H1 (cell line): ENCODE measurements at regions not wholly inside any gene's neighbourhood (a gene's known extent, or its start where the extent isn't known, plus 50 kb on each side); places are given as distances from the start of the nearest gene placed in this dataset.

Experiments
- CTCF ChIA-PET: fragments of 300-600 bp; sonication (Branson Sonifier 250); formaldehyde crosslinking; loops from one replicate; lab custom pipeline; 2021; ENCODE audit not compliant: partially characterized antibody; lab: Charles Lee
- POLR2A ChIA-PET: fragments of 300-600 bp; sonication (Branson Sonifier 250); formaldehyde crosslinking; loops from one replicate; lab custom pipeline; 2021; ENCODE audit warnings: inconsistent platforms; ENCODE audit not compliant: partially characterized antibody; lab: Charles Lee
- DNase-seq, 2 experiments: peaks; one replicate each; pipeline versions ENCODE4 v3.0.0 to v3.0.0-alpha.2; 2010 to 2022; ENCODE audit warnings: low spot score in 2 of 2, low read depth in 1 of 2, mixed read lengths in 1 of 2
- FAIRE-seq: peaks from 2 replicates; lab custom pipeline; 2011; peaks lifted over from hg19 to GRCh38; lab: Jason Lieb, UNC
- H2AFZ ChIP-seq: 2 replicates; pipeline ENCODE4 v1.8.1; 2012; ENCODE audit warnings: low read length, inconsistent platforms
- H2AK5ac ChIP-seq: 2 replicates; pipeline ENCODE4 v1.6.1; 2013; ENCODE audit warnings: low read depth, low read length
- H2BK120ac ChIP-seq: replicated peaks from 2 replicates; pipeline ENCODE3; 2013; ENCODE audit warnings: low read depth, low read length, inconsistent platforms
- H2BK12ac ChIP-seq: 2 replicates; pipeline ENCODE4 v1.6.1; 2013; ENCODE audit warnings: low read depth, low read length
- H2BK15ac ChIP-seq: 2 replicates; pipeline ENCODE4 v1.6.1; 2013; ENCODE audit warnings: low read length
- H2BK20ac ChIP-seq: 2 replicates; pipeline ENCODE4 v1.6.1; 2013; ENCODE audit warnings: low read length
- H2BK5ac ChIP-seq: 2 replicates; pipeline ENCODE4 v1.6.1; 2013; ENCODE audit warnings: low read depth, low read length
- H3K14ac ChIP-seq: 2 replicates; pipeline ENCODE4 v1.6.1; 2013; ENCODE audit warnings: inconsistent platforms; ENCODE audit not compliant: insufficient read length
- H3K18ac ChIP-seq: 2 replicates; pipeline ENCODE4 v1.6.1; 2013; ENCODE audit warnings: low read length; ENCODE audit errors: extremely low read depth
- H3K23ac ChIP-seq: 2 replicates; pipeline ENCODE4 v1.6.1; 2013; ENCODE audit warnings: inconsistent platforms; ENCODE audit not compliant: insufficient read length
- H3K23me2 ChIP-seq: 2 replicates; pipeline ENCODE4 v1.6.1; 2013; ENCODE audit warnings: low read depth, low read length
- H3K27ac ChIP-seq: 2 replicates; pipeline ENCODE4 v1.6.1; 2011; ENCODE audit warnings: low read depth, low read length, inconsistent platforms
- H3K27me3 ChIP-seq, 4 experiments: replicated peaks in 1 of 4; 1 replicate in 1 of 4; 2 replicates in 3 of 4; pipeline versions ENCODE4 v1.6.1 to v1.8.1; 2011 to 2013; ENCODE audit warnings: low read length in 3 of 4, mild to moderate bottlenecking in 3 of 4, inconsistent platforms in 2 of 4, mixed read lengths in 2 of 4, moderate library complexity in 1 of 4; ENCODE audit not compliant: control insufficient read depth in 3 of 4, insufficient read depth in 3 of 4; ENCODE audit errors: extremely low read depth in 1 of 4
- H3K36me3 ChIP-seq, 4 experiments: 2 replicates each; pipeline versions ENCODE4 v1.6.1 to v1.8.1; 2011 to 2013; ENCODE audit warnings: mild to moderate bottlenecking in 4 of 4, low read length in 3 of 4, moderate library complexity in 2 of 4, control low read depth in 1 of 4, inconsistent platforms in 1 of 4; ENCODE audit not compliant: insufficient read depth in 4 of 4, control insufficient read depth in 2 of 4
- H3K4ac ChIP-seq: replicated peaks from 2 replicates; pipeline ENCODE3; 2013; ENCODE audit warnings: low read length, low read depth, mixed read lengths, inconsistent platforms; ENCODE audit not compliant: insufficient read length
- H3K4me1 ChIP-seq, 4 experiments: replicated peaks in 1 of 4; 1 replicate in 1 of 4; 2 replicates in 3 of 4; pipeline versions ENCODE4 v1.6.1 to v1.8.1; 2011 to 2013; ENCODE audit warnings: low read length in 3 of 4, inconsistent platforms in 2 of 4, mixed read lengths in 1 of 4; ENCODE audit not compliant: insufficient read depth in 4 of 4, control insufficient read depth in 3 of 4
- H3K4me2 ChIP-seq, 2 experiments: 2 replicates each; pipeline versions ENCODE4 v1.6.1 to v1.8.1; 2011 to 2013; ENCODE audit warnings: low read depth in 2 of 2, low read length in 2 of 2, control low read depth in 1 of 2, inconsistent platforms in 1 of 2, mild to moderate bottlenecking in 1 of 2; ENCODE audit not compliant: insufficient read depth in 1 of 2
- H3K4me3 ChIP-seq, 4 experiments: fragments of 200-600, 300-600 bp in 1 of 4; sonication (generic), shearing (Covaris generic), sonication (Bioruptor Twin) in 1 of 4; 2 replicates each; pipeline versions ENCODE4 v1.5.1 to v1.8.1; 2011 to 2016; ENCODE audit warnings: low read length in 4 of 4, low read depth in 3 of 4, control low read depth in 2 of 4, inconsistent platforms in 2 of 4, mild to moderate bottlenecking in 2 of 4, mixed read lengths in 1 of 4, moderate library complexity in 1 of 4; ENCODE audit not compliant: insufficient read depth in 2 of 4; ENCODE audit errors: extremely low read depth in 1 of 4
- H3K56ac ChIP-seq: replicated peaks from 2 replicates; pipeline ENCODE3; 2013; ENCODE audit warnings: low read depth, mild to moderate bottlenecking, mixed read lengths, low read length, inconsistent platforms; ENCODE audit not compliant: insufficient read length
- H3K79me1 ChIP-seq: 2 replicates; pipeline ENCODE4 v1.6.1; 2013; ENCODE audit warnings: low read depth, low read length, control low read depth
- H3K79me2 ChIP-seq, 2 experiments: 2 replicates each; pipeline versions ENCODE4 v1.6.1 to v1.8.1; 2012 to 2013; ENCODE audit warnings: low read length in 2 of 2, mild to moderate bottlenecking in 2 of 2, inconsistent platforms in 1 of 2; ENCODE audit not compliant: insufficient read depth in 2 of 2, control insufficient read depth in 1 of 2
- H3K9ac ChIP-seq, 4 experiments: replicated peaks in 1 of 4; 1 replicate in 1 of 4; 2 replicates in 3 of 4; pipeline versions ENCODE4 v1.6.1 to v1.8.1; 2011 to 2013; ENCODE audit warnings: low read depth in 3 of 4, low read length in 3 of 4, control low read depth in 2 of 4, mild to moderate bottlenecking in 2 of 4, moderate library complexity in 2 of 4, inconsistent platforms in 1 of 4; ENCODE audit errors: extremely low read depth in 1 of 4
- H3K9me3 ChIP-seq, 2 experiments: 2 replicates each; pipeline versions ENCODE4 v1.6.1 to v1.8.1; 2012 to 2013; ENCODE audit warnings: mild to moderate bottlenecking in 2 of 2, moderate library complexity in 2 of 2, control low read depth in 1 of 2, inconsistent platforms in 1 of 2, low read depth in 1 of 2, low read length in 1 of 2, mixed read lengths in 1 of 2; ENCODE audit not compliant: insufficient read depth in 2 of 2
- H4K20me1 ChIP-seq, 2 experiments: replicated peaks in 1 of 2; 2 replicates each; pipeline versions ENCODE3 to v1.8.1; 2011 to 2013; ENCODE audit warnings: inconsistent platforms in 2 of 2, low read length in 2 of 2, mild to moderate bottlenecking in 1 of 2; ENCODE audit not compliant: insufficient read depth in 2 of 2, control insufficient read depth in 1 of 2
- H4K5ac ChIP-seq: 2 replicates; pipeline ENCODE4 v1.6.1; 2013; ENCODE audit warnings: low read length, low read depth, mixed read lengths, inconsistent platforms; ENCODE audit not compliant: insufficient read length
- H4K8ac ChIP-seq: 2 replicates; pipeline ENCODE4 v1.8.0; 2013; ENCODE audit warnings: mild to moderate bottlenecking, moderate library complexity, low read length, inconsistent platforms; ENCODE audit not compliant: insufficient read depth; ENCODE audit errors: extremely low read depth
- H4K91ac ChIP-seq: replicated peaks from 2 replicates; pipeline ENCODE3; 2013; ENCODE audit warnings: low read length, mixed read lengths, inconsistent platforms; ENCODE audit not compliant: insufficient read length
- BRCA1 ChIP-seq: IDR thresholded peaks from 2 replicates; pipeline ENCODE4 v1.6.1; 2012; ENCODE audit warnings: low read depth, low read length, improper control_type of control experiment
- CBX5 ChIP-seq: fragments of 300-800, 300-1000 bp; sonication (generic); IDR thresholded peaks from 2 replicates; pipeline ENCODE4 v1.7.1; 2016; ENCODE audit warnings: antibody characterized with exemption, low read length, low read depth
- CEBPB ChIP-seq: IDR thresholded peaks from 2 replicates; pipeline ENCODE4 v1.6.1; 2012; ENCODE audit warnings: low read depth, low read length
- CHD1 ChIP-seq: IDR thresholded peaks from 2 replicates; pipeline ENCODE4 v1.6.1; 2012; ENCODE audit warnings: low read depth, low read length, improper control_type of control experiment
- CHD2 ChIP-seq: IDR thresholded peaks from 2 replicates; pipeline ENCODE4 v1.6.1; 2012; ENCODE audit warnings: low read length, improper control_type of control experiment
- CREB1 ChIP-seq: IDR thresholded peaks from 2 replicates; pipeline ENCODE4 v1.6.1; 2012; ENCODE audit warnings: inconsistent platforms
- EZH2 ChIP-seq: fragments of 200-600 bp; sonication (generic); IDR thresholded peaks from 2 replicates; pipeline ENCODE4 v1.7.1; 2012; ENCODE audit warnings: low read depth, mild to moderate bottlenecking, moderate library complexity, low read length, inconsistent platforms; ENCODE audit not compliant: severe bottlenecking
- JUND ChIP-seq: IDR thresholded peaks from 2 replicates; pipeline ENCODE4 v1.6.1; 2011; ENCODE audit warnings: mild to moderate bottlenecking, improper control_type of control experiment, low read length
- KDM4A ChIP-seq: IDR thresholded peaks from one replicate; pipeline ENCODE4 v1.7.1; 2012; ENCODE audit warnings: low read depth, mild to moderate bottlenecking, moderate library complexity, low read length, inconsistent platforms; ENCODE audit not compliant: severe bottlenecking
- KDM5A ChIP-seq: fragments of 200-600 bp; IDR thresholded peaks from 2 replicates; pipeline ENCODE4 v1.7.1; 2012; ENCODE audit warnings: mild to moderate bottlenecking, low read length, inconsistent platforms, mixed read lengths
- RFX5 ChIP-seq: IDR thresholded peaks from 2 replicates; pipeline ENCODE4 v1.6.1; 2011; ENCODE audit warnings: low read depth, low read length, improper control_type of control experiment, borderline replicate concordance
- TCF12 ChIP-seq: IDR thresholded peaks from 2 replicates; pipeline ENCODE4 v1.6.1; 2011; ENCODE audit warnings: low read depth, mild to moderate bottlenecking, low read length
- TF ChIP-seq, protein P1 (sequence below), 3 experiments: IDR thresholded peaks; 1 replicate in 2 of 3; 2 replicates in 1 of 3; pipeline versions ENCODE4 v1.5.1 to v1.6.1; 2011; ENCODE audit warnings: low read length in 3 of 3, mild to moderate bottlenecking in 3 of 3, inconsistent platforms in 2 of 3, low read depth in 1 of 3, moderate library complexity in 1 of 3; ENCODE audit not compliant: insufficient read depth in 1 of 3; ENCODE audit errors: control extremely low read depth in 1 of 3
- TF ChIP-seq, protein P2 (sequence below): IDR thresholded peaks from 2 replicates; pipeline ENCODE4 v1.6.1; 2011; ENCODE audit warnings: low read depth, mild to moderate bottlenecking, low read length; ENCODE audit not compliant: insufficient read depth

DNA sequence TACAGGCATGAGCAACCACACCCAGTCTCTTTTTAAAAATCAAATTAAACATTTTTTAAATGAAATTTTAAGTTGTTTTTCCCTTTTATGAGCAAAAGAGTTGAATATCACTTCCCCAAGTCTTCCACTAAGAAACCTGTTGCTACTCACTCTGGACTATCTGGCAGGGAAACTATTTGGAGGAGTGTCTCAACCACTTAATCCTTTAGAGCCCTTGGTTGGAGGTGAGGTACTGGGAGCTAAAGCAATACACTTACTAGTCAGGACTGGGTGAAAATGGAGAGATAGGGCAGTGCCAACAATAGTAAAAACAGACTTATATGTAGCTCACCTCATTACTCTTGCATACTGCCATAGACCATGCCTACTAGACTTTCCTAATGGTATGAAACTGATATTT, 135.5 kb downstream of the RND3 start:
- no peak overlapping the region for H3K56ac ChIP-seq
- no peak overlapping the region for H3K27ac ChIP-seq
- H2BK20ac ChIP-seq = no peak overlapping the region
- no peaks in the 10 kb centered on the region for H3K23me2 ChIP-seq
- no peak overlapping the region for H3K18ac ChIP-seq
- no peaks in the 10 kb centered on the region for H3K36me3 ChIP-seq
- H3K27me3 ChIP-seq = no peaks in the 10 kb centered on the region
- POLR2A ChIA-PET = no interaction called here
- no peak overlapping the region for H2BK15ac ChIP-seq
- no peak overlapping the region for H3K9ac ChIP-seq
- H3K9me3 ChIP-seq = no peaks in the 10 kb centered on the region
- no peaks in the 10 kb centered on the region for H4K20me1 ChIP-seq
- peaks cover 0 to 5% (median 0%) of the 10 kb centered on the region in 4 experiments; a peak in 1 of 7 replicates for H3K4me1 ChIP-seq
- no peak overlapping the region for H2AFZ ChIP-seq
- no peak overlapping the region for H2BK12ac ChIP-seq
- H4K91ac ChIP-seq = no peak overlapping the region
- H2BK120ac ChIP-seq = no peak overlapping the region
- no peaks in the 10 kb centered on the region for H3K79me1 ChIP-seq
- H3K4ac ChIP-seq = no peak overlapping the region
- no peak overlapping the region for H4K5ac ChIP-seq
- FAIRE-seq (no peak), DNase-seq (no peak)
- no peak overlapping the region for H3K23ac ChIP-seq
- CTCF ChIA-PET = interaction anchor here (0.6 kb wide), 1 partner anchor 32 kb away, joined by 3 read pairs; no protein-coding TSS in a partner anchor
- H3K4me3 ChIP-seq = no peak overlapping the region
- H4K8ac ChIP-seq = no peak overlapping the region
- H2AK5ac ChIP-seq = no peak overlapping the region
- no peak overlapping the region for H3K14ac ChIP-seq
- no peaks in the 10 kb centered on the region for H3K79me2 ChIP-seq
- H2BK5ac ChIP-seq = no peak overlapping the region
- H3K4me2 ChIP-seq = no peak overlapping the region
- TF ChIP-seq, protein P1, sequence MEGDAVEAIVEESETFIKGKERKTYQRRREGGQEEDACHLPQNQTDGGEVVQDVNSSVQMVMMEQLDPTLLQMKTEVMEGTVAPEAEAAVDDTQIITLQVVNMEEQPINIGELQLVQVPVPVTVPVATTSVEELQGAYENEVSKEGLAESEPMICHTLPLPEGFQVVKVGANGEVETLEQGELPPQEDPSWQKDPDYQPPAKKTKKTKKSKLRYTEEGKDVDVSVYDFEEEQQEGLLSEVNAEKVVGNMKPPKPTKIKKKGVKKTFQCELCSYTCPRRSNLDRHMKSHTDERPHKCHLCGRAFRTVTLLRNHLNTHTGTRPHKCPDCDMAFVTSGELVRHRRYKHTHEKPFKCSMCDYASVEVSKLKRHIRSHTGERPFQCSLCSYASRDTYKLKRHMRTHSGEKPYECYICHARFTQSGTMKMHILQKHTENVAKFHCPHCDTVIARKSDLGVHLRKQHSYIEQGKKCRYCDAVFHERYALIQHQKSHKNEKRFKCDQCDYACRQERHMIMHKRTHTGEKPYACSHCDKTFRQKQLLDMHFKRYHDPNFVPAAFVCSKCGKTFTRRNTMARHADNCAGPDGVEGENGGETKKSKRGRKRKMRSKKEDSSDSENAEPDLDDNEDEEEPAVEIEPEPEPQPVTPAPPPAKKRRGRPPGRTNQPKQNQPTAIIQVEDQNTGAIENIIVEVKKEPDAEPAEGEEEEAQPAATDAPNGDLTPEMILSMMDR (IDR thresholded peaks at IDR 0.05; ENCODE audit: control extremely low read depth in 1 of 3, insufficient read depth in 1 of 3, low read depth in 1 of 3, low read length in 3 of 3) = no peak
- no peak for TF ChIP-seq CEBPB
- no peak for TF ChIP-seq CHD1
- TF ChIP-seq CBX5 = no peak
- TF ChIP-seq JUND = no peak
- TF ChIP-seq KDM4A = no peak
- TF ChIP-seq, protein P2, sequence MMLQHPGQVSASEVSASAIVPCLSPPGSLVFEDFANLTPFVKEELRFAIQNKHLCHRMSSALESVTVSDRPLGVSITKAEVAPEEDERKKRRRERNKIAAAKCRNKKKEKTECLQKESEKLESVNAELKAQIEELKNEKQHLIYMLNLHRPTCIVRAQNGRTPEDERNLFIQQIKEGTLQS = no peak
- no peak for TF ChIP-seq EZH2
- no peak for TF ChIP-seq TCF12
- TF ChIP-seq CREB1 = no peak
- no peak for TF ChIP-seq BRCA1
- TF ChIP-seq RFX5 = no peak
- TF ChIP-seq KDM5A = no peak
- TF ChIP-seq CHD2 = no peak
